ENCODE measurements at regions not wholly inside any gene's neighbourhood (a gene's known extent, or its start where the extent isn't known, plus 50 kb on each side); places are given as distances from the start of the nearest gene placed in this dataset.
"Not testable (repeated sequence)": the region's sequence is repeated elsewhere in the genome, so short reads cannot be mapped to it uniquely, and the experiment has no call there.

DNA sequence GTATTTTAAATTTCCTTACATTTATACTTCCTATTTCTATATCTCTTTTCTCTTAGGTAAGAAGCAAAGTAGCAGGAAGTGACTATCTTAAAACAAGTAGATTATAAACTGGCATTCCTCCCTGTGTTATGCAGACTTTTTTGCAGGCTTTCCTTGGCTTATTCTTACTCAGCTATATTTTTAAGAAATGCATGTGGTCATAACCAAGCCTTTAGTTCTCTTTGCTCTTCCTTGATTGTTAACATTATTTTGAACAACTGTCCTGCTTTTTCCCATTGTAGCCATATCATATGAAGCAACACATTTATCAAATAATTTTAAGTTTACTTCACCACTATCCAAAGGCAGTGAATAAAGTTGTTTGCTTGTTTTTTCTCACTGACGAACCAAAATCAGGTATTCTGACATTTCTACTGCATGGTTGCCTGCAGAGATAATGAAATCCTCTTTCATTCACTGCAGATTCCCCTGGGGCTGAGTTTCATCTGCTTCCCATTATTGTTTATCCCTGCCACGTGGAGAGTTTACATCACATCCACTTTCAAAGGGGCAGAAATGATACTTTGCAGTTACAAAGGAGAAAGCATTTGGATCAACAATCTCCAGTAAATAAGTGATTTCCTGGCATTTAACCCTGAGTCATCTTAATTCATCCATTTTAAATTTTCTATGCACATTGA is 389.9 kb upstream of the SEMA3C start:
- H3K27me3 Mint-ChIP-seq, result no peaks in the 10 kb centered on the region
- no peaks in the 10 kb centered on the region for H3K36me3 Mint-ChIP-seq (ENCODE audit: insufficient read depth)
- ATAC-seq (replicated peaks) (no peak), DNase-seq (no peak)
- no peak overlapping the region for H3K27ac Mint-ChIP-seq
- H3K4me3 Mint-ChIP-seq, result no peak overlapping the region
- peaks cover 0 to 2% of the 10 kb centered on the region in 2 donors for H3K9me3 Mint-ChIP-seq
- no peaks in the 10 kb centered on the region for H3K4me1 Mint-ChIP-seq (ENCODE audit: low read depth in 2 of 2)

DNA sequence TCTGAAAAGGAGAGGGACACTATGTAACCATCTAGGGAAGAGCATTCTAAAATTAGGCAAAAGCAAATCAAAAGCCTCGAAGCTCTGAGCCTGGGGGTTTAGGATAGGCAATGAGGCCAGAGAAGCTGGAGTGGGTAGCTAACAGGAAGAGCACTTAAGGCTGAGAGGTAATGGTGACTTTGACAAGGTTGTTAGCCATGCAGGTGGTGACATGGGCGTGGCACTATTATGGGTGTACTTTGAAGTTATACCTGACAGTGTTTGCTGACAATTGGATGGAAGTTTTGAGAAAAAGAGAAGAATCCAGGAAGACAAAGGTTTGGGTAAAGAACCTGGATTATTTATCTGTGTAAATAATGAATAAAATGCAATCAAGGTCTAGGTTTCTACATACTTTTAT is 383.0 kb upstream of the SEMA3C start:
- Mint-ChIP-seq H3K36me3 (ENCODE audit: insufficient read depth) (no peaks in the 10 kb centered on the region), H3K4me3 (no peak overlapping the region), H3K27ac (no peak overlapping the region), H3K4me1 (ENCODE audit: low read depth in 2 of 2) (no peaks in the 10 kb centered on the region), H3K9me3 (peaks cover 0 to 6% of the 10 kb centered on the region in 2 donors), H3K27me3 (no peaks in the 10 kb centered on the region)
- no peak for DNase-seq
- no peak for ATAC-seq (replicated peaks)

- no peak overlapping the region for H3K27ac Mint-ChIP-seq
Observed at GRCh38 chr7:81300753-81301152, 381.9 kb upstream of the SEMA3C start.

DNA sequence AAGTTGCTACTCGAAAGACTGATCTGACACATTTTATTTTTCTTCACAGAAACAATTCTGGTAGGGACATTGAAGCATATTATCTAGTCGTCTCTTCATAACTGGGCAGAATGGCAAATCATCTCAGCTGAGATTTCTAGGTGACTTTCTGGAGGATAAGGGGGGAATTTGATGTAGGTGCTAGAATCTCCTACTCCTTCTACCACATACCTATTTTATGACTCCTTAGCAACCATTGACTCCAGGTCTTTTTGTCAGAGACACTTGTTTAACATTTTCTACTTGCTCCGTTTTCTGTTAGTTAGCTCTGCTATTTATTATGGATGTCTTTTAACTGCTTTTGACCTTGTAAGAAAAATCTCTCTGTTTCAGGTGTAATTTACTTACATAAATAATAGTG is 380.9 kb upstream of the SEMA3C start:
- no peak overlapping the region for H3K4me3 Mint-ChIP-seq
- H3K27ac Mint-ChIP-seq, result no peak overlapping the region

More at GRCh38 chr7:81300753-81301152, 381.9 kb upstream of the SEMA3C start:
- DNase-seq (no peak), ATAC-seq (replicated peaks) (no peak)
- Mint-ChIP-seq H3K36me3 (ENCODE audit: insufficient read depth) (no peaks in the 10 kb centered on the region), H3K27me3 (no peaks in the 10 kb centered on the region), H3K9me3 (peaks cover 0 to 6% of the 10 kb centered on the region in 2 donors), H3K4me1 (ENCODE audit: low read depth in 2 of 2) (no peaks in the 10 kb centered on the region), H3K4me3 (no peak overlapping the region)

GRCh38 chr7:81298951-81299666 is 380.3 kb upstream of the SEMA3C start:
- H3K4me3 Mint-ChIP-seq, result no peak overlapping the region
- H3K4me1 Mint-ChIP-seq (ENCODE audit: low read depth in 2 of 2), result no peaks in the 10 kb centered on the region
- no peak overlapping the region for H3K27ac Mint-ChIP-seq
- H3K36me3 Mint-ChIP-seq (ENCODE audit: insufficient read depth), result no peaks in the 10 kb centered on the region
- H3K27me3 Mint-ChIP-seq, result no peaks in the 10 kb centered on the region
- H3K9me3 Mint-ChIP-seq, result peaks cover 0 to 5% of the 10 kb centered on the region in 2 donors
- ATAC-seq (replicated peaks) (no peak), DNase-seq (no peak)

More for the DNA sequence above, 380.9 kb upstream of the SEMA3C start:
- H3K9me3 Mint-ChIP-seq, result peaks cover 0 to 6% of the 10 kb centered on the region in 2 donors
- ATAC-seq (replicated peaks) (no peak), DNase-seq (no peak)
- H3K4me1 Mint-ChIP-seq (ENCODE audit: low read depth in 2 of 2), result no peaks in the 10 kb centered on the region
- no peaks in the 10 kb centered on the region for H3K36me3 Mint-ChIP-seq (ENCODE audit: insufficient read depth)
- H3K27me3 Mint-ChIP-seq, result no peaks in the 10 kb centered on the region

GRCh38 chr7:81297317-81297716 is 378.5 kb upstream of the SEMA3C start:
- DNase-seq, result no peak
- H3K27me3 Mint-ChIP-seq, result no peaks in the 10 kb centered on the region
- no peak for ATAC-seq (replicated peaks)
- H3K27ac Mint-ChIP-seq, result no peak overlapping the region
- H3K36me3 Mint-ChIP-seq (ENCODE audit: insufficient read depth), result no peaks in the 10 kb centered on the region
- H3K4me1 Mint-ChIP-seq (ENCODE audit: low read depth in 2 of 2), result no peaks in the 10 kb centered on the region
- peaks cover 0 to 7% of the 10 kb centered on the region in 2 donors for H3K9me3 Mint-ChIP-seq
- no peak overlapping the region for H3K4me3 Mint-ChIP-seq

DNA sequence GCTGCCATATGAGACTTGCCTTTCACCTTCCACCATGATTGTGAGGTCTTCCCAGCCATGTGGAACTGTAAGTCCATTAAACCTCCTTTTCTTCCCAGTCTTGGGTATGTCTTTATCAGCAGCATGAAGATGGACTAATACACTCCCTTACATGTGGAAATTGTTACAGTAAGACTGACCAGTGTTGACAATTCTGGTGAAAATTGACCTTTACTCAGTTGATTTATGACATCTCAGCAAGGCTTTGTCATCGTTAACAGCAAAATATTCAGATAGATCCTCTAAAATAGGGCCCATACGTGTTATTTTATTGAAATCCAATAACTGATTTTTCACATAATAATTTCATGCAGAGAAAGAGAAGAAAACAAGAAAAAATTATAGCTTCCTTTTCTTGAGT is 377.9 kb upstream of the SEMA3C start:
- H3K27ac Mint-ChIP-seq, result no peak overlapping the region
- H3K4me3 Mint-ChIP-seq, result no peak overlapping the region
- no peaks in the 10 kb centered on the region for H3K4me1 Mint-ChIP-seq (ENCODE audit: low read depth in 2 of 2)
- no peak for ATAC-seq (replicated peaks)
- no peaks in the 10 kb centered on the region for H3K27me3 Mint-ChIP-seq
- DNase-seq, result no peak
- no peaks in the 10 kb centered on the region for H3K36me3 Mint-ChIP-seq (ENCODE audit: insufficient read depth)
- H3K9me3 Mint-ChIP-seq, result peaks cover 0 to 5% of the 10 kb centered on the region in 2 donors

GRCh38 chr7:81294897-81295515 is 376.2 kb upstream of the SEMA3C start:
- no peaks in the 10 kb centered on the region for H3K36me3 Mint-ChIP-seq (ENCODE audit: insufficient read depth)
- no peak overlapping the region for H3K4me3 Mint-ChIP-seq
- no peak for ATAC-seq (replicated peaks)
- no peaks in the 10 kb centered on the region for H3K27me3 Mint-ChIP-seq
- no peak for DNase-seq
- peaks cover 0 to 2% of the 10 kb centered on the region in 2 donors for H3K9me3 Mint-ChIP-seq
- no peak overlapping the region for H3K27ac Mint-ChIP-seq
- no peaks in the 10 kb centered on the region for H3K4me1 Mint-ChIP-seq (ENCODE audit: low read depth in 2 of 2)

GRCh38 chr7:81293806-81294205 is 375.0 kb upstream of the SEMA3C start:
- DNase-seq, result no peak
- no peak overlapping the region for H3K27ac Mint-ChIP-seq
- H3K4me1 Mint-ChIP-seq (ENCODE audit: low read depth in 2 of 2), result no peaks in the 10 kb centered on the region
- H3K9me3 Mint-ChIP-seq, result peaks cover 0 to 2% of the 10 kb centered on the region in 2 donors
- no peak overlapping the region for H3K4me3 Mint-ChIP-seq
- no peaks in the 10 kb centered on the region for H3K36me3 Mint-ChIP-seq (ENCODE audit: insufficient read depth)
- no peak for ATAC-seq (replicated peaks)
- H3K27me3 Mint-ChIP-seq, result no peaks in the 10 kb centered on the region

DNA sequence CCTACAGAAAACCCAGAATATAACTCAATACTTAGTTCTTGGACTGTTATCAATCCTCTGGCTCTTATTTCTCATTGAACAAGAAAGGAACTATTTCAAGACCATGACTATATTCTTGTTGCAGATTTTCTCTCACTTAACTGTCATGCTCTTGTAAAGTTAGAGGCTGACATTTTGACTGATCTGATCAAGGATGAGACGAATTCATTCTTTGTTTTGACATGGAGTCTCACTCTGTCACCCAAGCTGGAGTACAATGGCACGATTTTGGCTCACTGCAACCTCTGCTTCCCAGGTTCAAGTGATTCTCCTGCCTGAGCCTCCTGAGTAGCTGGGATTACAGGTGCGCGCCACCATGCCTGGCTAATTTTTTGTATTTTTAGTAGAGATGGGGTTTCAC is 367.9 kb upstream of the SEMA3C start:
- not testable (repeated sequence) for H3K27me3 Mint-ChIP-seq; H3K27ac Mint-ChIP-seq; H3K4me1 Mint-ChIP-seq (ENCODE audit: low read depth in 2 of 2); H3K36me3 Mint-ChIP-seq (ENCODE audit: insufficient read depth); ATAC-seq (replicated peaks); H3K4me3 Mint-ChIP-seq; H3K9me3 Mint-ChIP-seq; DNase-seq

DNA sequence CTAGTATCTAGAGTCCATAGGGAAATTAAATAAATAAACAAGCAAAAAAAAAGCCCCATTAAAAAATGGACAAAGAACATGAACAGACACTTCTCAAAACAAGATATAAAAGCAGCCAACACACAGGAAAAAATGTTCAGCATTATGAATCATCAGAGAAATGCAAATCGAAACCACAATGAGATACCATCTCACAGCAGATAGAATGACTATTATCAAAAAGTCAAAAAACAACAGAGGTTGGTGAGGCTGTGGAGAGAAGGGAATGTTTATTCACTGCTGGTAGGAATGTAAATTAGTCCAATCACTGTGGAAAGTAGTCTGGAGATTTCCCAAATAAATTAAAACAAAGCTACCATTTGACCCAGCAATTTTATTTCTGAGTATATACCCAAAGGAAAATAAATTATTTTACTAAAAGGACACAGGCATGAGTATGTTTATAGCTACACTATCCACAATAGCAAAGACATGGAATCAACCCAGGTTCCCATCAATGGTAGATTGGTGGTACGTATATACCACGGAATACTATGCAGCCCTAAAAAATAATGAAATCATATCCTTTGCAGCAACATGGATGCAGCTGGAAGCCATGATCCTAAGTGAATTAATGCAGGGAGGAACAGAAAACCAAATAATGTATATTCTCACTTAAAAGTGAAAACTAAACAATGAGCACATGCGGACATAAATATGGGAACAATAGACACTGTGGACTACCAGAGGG is 366.5 kb upstream of the SEMA3C start:
- no peak overlapping the region for H3K4me3 Mint-ChIP-seq

GRCh38 chr7:81284576-81284975 is 365.7 kb upstream of the SEMA3C start:
- no peaks in the 10 kb centered on the region for H3K36me3 Mint-ChIP-seq (ENCODE audit: insufficient read depth)
- no peaks in the 10 kb centered on the region for H3K4me1 Mint-ChIP-seq (ENCODE audit: low read depth in 2 of 2)
- peaks cover 8 to 11% of the 10 kb centered on the region in 2 donors for H3K9me3 Mint-ChIP-seq
- no peaks in the 10 kb centered on the region for H3K27me3 Mint-ChIP-seq
- H3K4me3 Mint-ChIP-seq, result no peak overlapping the region
- no peak for ATAC-seq (replicated peaks)
- DNase-seq, result no peak
- no peak overlapping the region for H3K27ac Mint-ChIP-seq

More for the DNA sequence above, 366.5 kb upstream of the SEMA3C start:
- ATAC-seq (replicated peaks) (no peak), DNase-seq (no peak)
- Mint-ChIP-seq H3K4me1 (ENCODE audit: low read depth in 2 of 2) (no peaks in the 10 kb centered on the region), H3K27me3 (no peaks in the 10 kb centered on the region), H3K27ac (no peak overlapping the region), H3K9me3 (peaks cover 5 to 6% of the 10 kb centered on the region in 2 donors), H3K36me3 (ENCODE audit: insufficient read depth) (no peaks in the 10 kb centered on the region)

- no peak for DNase-seq
- H3K27ac Mint-ChIP-seq, result no peak overlapping the region
- no peaks in the 10 kb centered on the region for H3K4me1 Mint-ChIP-seq (ENCODE audit: low read depth in 2 of 2)
- peaks cover 11 to 13% of the 10 kb centered on the region in 2 donors for H3K9me3 Mint-ChIP-seq
- H3K36me3 Mint-ChIP-seq (ENCODE audit: insufficient read depth), result no peaks in the 10 kb centered on the region
- no peak for ATAC-seq (replicated peaks)
- no peak overlapping the region for H3K4me3 Mint-ChIP-seq
- no peaks in the 10 kb centered on the region for H3K27me3 Mint-ChIP-seq
Observed at GRCh38 chr7:81280531-81280930, 361.7 kb upstream of the SEMA3C start.

Data from effector memory CD8-positive, alpha-beta T cell (primary cell).